Parathyroid adenoma (tissue), 2 donors: ENCODE measurements at regions not wholly inside any gene's neighbourhood (a gene's known extent, or its start where the extent isn't known, plus 50 kb on each side); places are given as distances from the start of the nearest gene placed in this dataset.

Experiments used
- H2AFZ ChIP-seq: fragments of 300-600 bp; sonication (generic); one replicate; pipeline ENCODE4 v1.7.0; 2017; ENCODE audit warnings: antibody characterized with exemption, mild to moderate bottlenecking
- H3K27ac ChIP-seq: fragments of 300-600 bp; sonication (generic); one replicate; pipeline ENCODE4 v1.7.0; 2017
- H3K27me3 ChIP-seq: fragments of 300-600 bp; sonication (generic); one replicate; pipeline ENCODE4 v1.7.0; 2017; ENCODE audit warnings: low read length; ENCODE audit not compliant: control insufficient read depth, insufficient read depth
- H3K36me3 ChIP-seq: fragments of 300-600 bp; sonication (generic); one replicate; pipeline ENCODE4 v1.7.0; 2017; ENCODE audit warnings: low read length; ENCODE audit not compliant: control insufficient read depth, insufficient read depth
- H3K4me1 ChIP-seq: fragments of 300-600 bp; sonication (generic); one replicate; pipeline ENCODE4 v1.7.0; 2017; ENCODE audit warnings: control low read depth
- H3K4me2 ChIP-seq: fragments of 300-600 bp; sonication (generic); one replicate; pipeline ENCODE4 v1.7.0; 2017; ENCODE audit warnings: low read length
- H3K4me3 ChIP-seq: fragments of 300-600 bp; sonication (generic); one replicate; pipeline ENCODE4 v1.7.0; 2017; ENCODE audit warnings: low read depth, low read length
- H3K79me2 ChIP-seq: fragments of 300-600 bp; sonication (generic); one replicate; pipeline ENCODE4 v1.7.0; 2017; ENCODE audit warnings: control low read depth
- H3K9ac ChIP-seq: fragments of 300-600 bp; sonication (generic); one replicate; pipeline ENCODE4 v1.7.0; 2017; ENCODE audit warnings: mild to moderate bottlenecking
- H3K9me3 ChIP-seq: fragments of 300-600 bp; sonication (generic); one replicate; pipeline ENCODE4 v1.7.0; 2017; ENCODE audit warnings: low read length; ENCODE audit not compliant: control insufficient read depth
- CTCF ChIP-seq: fragments of 300-600 bp; sonication (generic); IDR thresholded peaks from one replicate; pipeline ENCODE4 v1.7.0; 2017; ENCODE audit warnings: antibody characterized with exemption, mild to moderate bottlenecking
- donor health status: primary hyperparathyroidism.

- no peaks in the 10 kb centered on the region for H3K9me3 ChIP-seq
- no peaks in the 10 kb centered on the region for H3K79me2 ChIP-seq
- H3K9ac ChIP-seq, result no peak overlapping the region
- no peak for TF ChIP-seq CTCF
- no peak overlapping the region for H3K4me2 ChIP-seq
- no peak overlapping the region for H3K27ac ChIP-seq
- H3K27me3 ChIP-seq, result no peaks in the 10 kb centered on the region
- no peak overlapping the region for H3K4me3 ChIP-seq
- no peaks in the 10 kb centered on the region for H3K36me3 ChIP-seq
- H3K4me1 ChIP-seq, result no peaks in the 10 kb centered on the region
- no peak overlapping the region for H2AFZ ChIP-seq
Measured at GRCh38 chr14:101242442-101243385, 318.6 kb upstream of the DIO3 start.

DNA sequence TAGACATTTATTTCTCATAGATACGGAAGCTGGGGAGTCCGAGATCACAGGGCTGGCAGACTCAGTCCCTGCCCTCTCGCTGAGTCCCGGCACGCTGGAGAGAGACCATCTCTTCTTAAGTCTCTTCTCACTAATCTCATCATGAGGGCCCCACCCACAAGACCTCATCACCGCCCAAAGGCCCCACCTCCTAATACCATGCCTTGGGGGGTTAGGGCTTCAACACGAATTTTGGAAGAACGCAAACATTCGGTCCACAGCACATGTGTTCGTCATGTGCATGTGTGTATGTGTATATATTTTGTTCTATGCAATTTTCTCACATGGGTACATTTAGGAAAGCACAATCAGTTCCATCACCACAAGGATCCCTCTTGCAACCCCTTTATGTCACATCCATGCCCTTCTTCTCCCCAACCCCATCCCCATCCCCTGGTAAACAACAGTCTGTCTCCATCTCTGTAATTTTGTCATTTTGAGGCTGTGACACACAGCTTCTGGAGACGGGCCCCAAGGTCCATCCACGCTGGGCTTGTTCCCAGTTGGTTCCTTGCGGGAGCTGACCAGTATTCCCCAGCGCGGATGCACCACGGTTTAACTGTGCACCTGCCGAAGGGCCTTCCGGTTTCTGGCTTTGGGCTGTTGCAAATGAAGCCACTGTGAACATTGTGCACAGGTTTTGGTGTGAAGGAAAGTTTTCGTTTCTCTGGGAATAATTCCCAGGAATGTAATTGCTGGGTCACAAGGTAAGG lies 317.5 kb upstream of the DIO3 start:
- no peaks in the 10 kb centered on the region for H3K9me3 ChIP-seq
- H3K27me3 ChIP-seq, result no peaks in the 10 kb centered on the region
- no peak overlapping the region for H3K4me3 ChIP-seq
- H3K36me3 ChIP-seq, result no peaks in the 10 kb centered on the region
- H3K9ac ChIP-seq, result no peak overlapping the region
- no peak overlapping the region for H3K4me2 ChIP-seq
- H2AFZ ChIP-seq, result no peak overlapping the region
- H3K27ac ChIP-seq, result no peak overlapping the region
- H3K4me1 ChIP-seq, result no peaks in the 10 kb centered on the region
- H3K79me2 ChIP-seq, result no peaks in the 10 kb centered on the region
- no peak for TF ChIP-seq CTCF

GRCh38 chr14:101246894-101247841 lies 314.1 kb upstream of the DIO3 start:
- no peak for TF ChIP-seq CTCF
- no peaks in the 10 kb centered on the region for H3K9me3 ChIP-seq
- no peak overlapping the region for H3K27ac ChIP-seq
- no peak overlapping the region for H3K4me2 ChIP-seq
- H3K9ac ChIP-seq, result no peak overlapping the region
- no peak overlapping the region for H3K4me3 ChIP-seq
- H3K4me1 ChIP-seq, result no peaks in the 10 kb centered on the region
- H3K27me3 ChIP-seq, result no peaks in the 10 kb centered on the region
- H3K36me3 ChIP-seq, result no peaks in the 10 kb centered on the region
- H2AFZ ChIP-seq, result no peak overlapping the region
- H3K79me2 ChIP-seq, result no peaks in the 10 kb centered on the region

DNA sequence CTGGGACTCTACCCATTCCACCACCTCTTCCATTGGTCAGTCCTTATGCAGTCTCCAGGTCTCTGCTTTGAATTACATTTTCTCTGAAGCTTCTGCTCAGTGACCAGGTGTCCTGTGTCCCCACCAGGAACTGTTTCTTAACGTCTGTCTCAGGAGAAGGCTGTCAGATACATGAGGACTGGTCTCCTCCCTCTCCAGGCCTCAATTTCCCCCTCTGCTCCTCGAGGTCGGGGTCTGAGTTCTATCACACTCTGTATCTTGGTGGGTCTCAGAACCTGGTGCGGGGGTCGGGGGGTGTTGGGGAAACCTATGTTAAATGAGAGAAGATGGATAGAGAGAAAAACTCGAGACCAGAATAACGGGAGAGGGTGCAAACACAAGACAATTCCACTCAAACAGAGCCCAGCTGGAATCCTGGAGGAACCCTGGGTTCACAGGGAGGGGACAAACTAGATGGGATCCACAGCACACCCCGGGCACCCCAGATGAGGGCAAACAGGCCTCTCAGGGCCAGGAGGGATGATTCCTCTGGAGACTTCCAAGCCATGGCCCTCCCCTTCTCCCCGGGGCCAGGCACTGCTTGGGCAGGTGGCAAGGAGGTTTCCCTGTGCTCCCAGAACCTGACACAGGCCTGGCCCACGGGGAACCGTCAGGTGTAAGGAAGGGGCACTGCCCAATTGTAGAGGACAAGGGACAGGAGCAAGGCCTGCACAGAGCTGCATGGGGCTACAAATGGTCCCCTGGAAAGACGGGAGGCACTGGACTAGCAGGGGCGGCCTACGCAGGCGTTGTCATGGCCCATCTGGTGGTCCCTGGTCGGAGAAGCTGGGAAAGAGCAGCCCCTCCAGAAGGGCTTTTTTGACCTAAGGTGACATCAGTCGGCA lies 313.2 kb upstream of the DIO3 start:
- no peak overlapping the region for H3K4me3 ChIP-seq
- H3K27me3 ChIP-seq, result no peaks in the 10 kb centered on the region
- no peak overlapping the region for H2AFZ ChIP-seq
- no peaks in the 10 kb centered on the region for H3K79me2 ChIP-seq
- no peak overlapping the region for H3K4me2 ChIP-seq
- H3K9me3 ChIP-seq, result no peaks in the 10 kb centered on the region
- no peak overlapping the region for H3K9ac ChIP-seq
- no peak for TF ChIP-seq CTCF
- H3K36me3 ChIP-seq, result no peaks in the 10 kb centered on the region
- no peaks in the 10 kb centered on the region for H3K4me1 ChIP-seq
- no peak overlapping the region for H3K27ac ChIP-seq
